HG02870 (cell line): ENCODE measurements at regions not wholly inside any gene's neighbourhood (a gene's known extent, or its start where the extent isn't known, plus 50 kb on each side); places are given as distances from the start of the nearest gene placed in this dataset.

Source experiments
- ATAC-seq: cut with Tn5 transposase; IDR thresholded peaks from one replicate; pipeline ENCODE4 v1.9.1; 2021; ENCODE audit warnings: mild to moderate bottlenecking, moderate library complexity; ENCODE audit not compliant: unreplicated experiment

- no peak for ATAC-seq
These were observed 676.9 kb downstream of the GATA3 start for GRCh38 chr10:8731121-8732095.

GRCh38 chr10:8738987-8739386, 684.5 kb downstream of the GATA3 start:
- ATAC-seq: no peak

- ATAC-seq: no peak
These were observed 697.8 kb downstream of the GATA3 start for GRCh38 chr10:8752146-8752843.

- no peak for ATAC-seq
These were observed 703.5 kb downstream of the GATA3 start for GRCh38 chr10:8758029-8758428.

- ATAC-seq: no peak
These were observed 712.4 kb downstream of the GATA3 start for GRCh38 chr10:8766899-8767298.

- ATAC-seq: no peak
These were observed 713.1 kb downstream of the GATA3 start for GRCh38 chr10:8767591-8767990.

GRCh38 chr10:8768341-8768740, 713.9 kb downstream of the GATA3 start:
- ATAC-seq: no peak

GRCh38 chr10:8768852-8769251, 714.4 kb downstream of the GATA3 start:
- ATAC-seq: no peak

GRCh38 chr10:8776926-8777622, 722.6 kb downstream of the GATA3 start:
- no peak for ATAC-seq

- no peak for ATAC-seq
These were observed 724.2 kb downstream of the GATA3 start for GRCh38 chr10:8778713-8779112.

GRCh38 chr10:8787649-8788048, 733.2 kb downstream of the GATA3 start:
- no peak for ATAC-seq

GRCh38 chr10:8790390-8790789, 735.9 kb downstream of the GATA3 start:
- no peak for ATAC-seq

GRCh38 chr10:8794860-8795259, 740.4 kb downstream of the GATA3 start:
- ATAC-seq: no peak

GRCh38 chr10:8800426-8800825, 745.9 kb downstream of the GATA3 start:
- ATAC-seq: no peak

- ATAC-seq: no peak
These were observed 749.5 kb downstream of the GATA3 start for GRCh38 chr10:8803992-8804391.

- ATAC-seq: no peak
These were observed 756.2 kb downstream of the GATA3 start for GRCh38 chr10:8810677-8811076.

- ATAC-seq: no peak
These were observed 756.7 kb downstream of the GATA3 start for GRCh38 chr10:8811201-8811600.

- ATAC-seq: no peak
These were observed 761.5 kb downstream of the GATA3 start for GRCh38 chr10:8815969-8816368.

GRCh38 chr10:8817299-8817698, 762.8 kb downstream of the GATA3 start:
- no peak for ATAC-seq

- ATAC-seq: no peak
These were observed 771.1 kb downstream of the GATA3 start for GRCh38 chr10:8825611-8826010.

- ATAC-seq: no peak
These were observed 775.1 kb downstream of the GATA3 start for GRCh38 chr10:8829592-8829991.
